22Rv1 (cell line): ENCODE measurements at regions not wholly inside any gene's neighbourhood (a gene's known extent, or its start where the extent isn't known, plus 50 kb on each side); places are given as distances from the start of the nearest gene placed in this dataset.

Source experiments
- H3K27ac ChIP-seq: fragments of 450-650 bp; 2 replicates; pipeline ENCODE4 v1.5.1; 2017
- ZFX ChIP-seq: fragments of 450-650 bp; IDR thresholded peaks from 2 replicates; pipeline ENCODE4 v1.6.1; 2017; ENCODE audit warnings: antibody characterized with exemption, borderline replicate concordance
- TF ChIP-seq, protein P1 (sequence below): fragments of 450-650 bp; IDR thresholded peaks from 2 replicates; pipeline ENCODE4 v1.5.1; 2017; ENCODE audit warnings: mild to moderate bottlenecking

GRCh38 chr12:24083838-24084237, 134.4 kb upstream of the SOX5 start:
- H3K27ac ChIP-seq: no peak overlapping the region
- TF ChIP-seq, protein P1, sequence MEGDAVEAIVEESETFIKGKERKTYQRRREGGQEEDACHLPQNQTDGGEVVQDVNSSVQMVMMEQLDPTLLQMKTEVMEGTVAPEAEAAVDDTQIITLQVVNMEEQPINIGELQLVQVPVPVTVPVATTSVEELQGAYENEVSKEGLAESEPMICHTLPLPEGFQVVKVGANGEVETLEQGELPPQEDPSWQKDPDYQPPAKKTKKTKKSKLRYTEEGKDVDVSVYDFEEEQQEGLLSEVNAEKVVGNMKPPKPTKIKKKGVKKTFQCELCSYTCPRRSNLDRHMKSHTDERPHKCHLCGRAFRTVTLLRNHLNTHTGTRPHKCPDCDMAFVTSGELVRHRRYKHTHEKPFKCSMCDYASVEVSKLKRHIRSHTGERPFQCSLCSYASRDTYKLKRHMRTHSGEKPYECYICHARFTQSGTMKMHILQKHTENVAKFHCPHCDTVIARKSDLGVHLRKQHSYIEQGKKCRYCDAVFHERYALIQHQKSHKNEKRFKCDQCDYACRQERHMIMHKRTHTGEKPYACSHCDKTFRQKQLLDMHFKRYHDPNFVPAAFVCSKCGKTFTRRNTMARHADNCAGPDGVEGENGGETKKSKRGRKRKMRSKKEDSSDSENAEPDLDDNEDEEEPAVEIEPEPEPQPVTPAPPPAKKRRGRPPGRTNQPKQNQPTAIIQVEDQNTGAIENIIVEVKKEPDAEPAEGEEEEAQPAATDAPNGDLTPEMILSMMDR: no peak
- TF ChIP-seq ZFX: no peak

- TF ChIP-seq ZFX: no peak
- TF ChIP-seq, protein P1: no peak
- H3K27ac ChIP-seq: no peak overlapping the region
Measured at GRCh38 chr12:24081606-24082005, 132.1 kb upstream of the SOX5 start.

- H3K27ac ChIP-seq: no peak overlapping the region
- TF ChIP-seq, protein P1: no peak
- no peak for TF ChIP-seq ZFX
Measured at GRCh38 chr12:24081092-24081529, 131.6 kb upstream of the SOX5 start.

DNA sequence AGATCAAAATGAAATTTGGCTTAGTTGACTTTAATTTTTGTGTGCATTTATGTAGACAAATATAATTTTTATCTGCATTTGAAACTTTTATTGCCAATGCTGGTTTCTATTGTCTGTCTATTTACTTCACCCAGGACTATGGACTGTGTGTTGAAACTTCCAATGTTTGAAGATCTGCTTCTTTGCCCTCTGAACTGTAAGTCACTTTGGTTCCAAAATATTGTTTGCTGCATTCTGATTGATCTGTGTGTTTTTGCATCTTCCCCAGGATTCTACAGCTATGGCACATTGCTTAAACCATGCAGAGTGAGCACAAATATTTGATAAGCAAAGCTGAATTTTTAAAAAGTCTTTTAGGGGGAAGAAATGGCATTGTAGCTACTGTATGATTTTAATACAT, 131.0 kb upstream of the SOX5 start:
- TF ChIP-seq, protein P1: no peak
- TF ChIP-seq ZFX: no peak
- no peak overlapping the region for H3K27ac ChIP-seq

GRCh38 chr12:24079083-24079482, 129.6 kb upstream of the SOX5 start:
- H3K27ac ChIP-seq: no peak overlapping the region
- TF ChIP-seq, protein P1: no peak
- no peak for TF ChIP-seq ZFX

DNA sequence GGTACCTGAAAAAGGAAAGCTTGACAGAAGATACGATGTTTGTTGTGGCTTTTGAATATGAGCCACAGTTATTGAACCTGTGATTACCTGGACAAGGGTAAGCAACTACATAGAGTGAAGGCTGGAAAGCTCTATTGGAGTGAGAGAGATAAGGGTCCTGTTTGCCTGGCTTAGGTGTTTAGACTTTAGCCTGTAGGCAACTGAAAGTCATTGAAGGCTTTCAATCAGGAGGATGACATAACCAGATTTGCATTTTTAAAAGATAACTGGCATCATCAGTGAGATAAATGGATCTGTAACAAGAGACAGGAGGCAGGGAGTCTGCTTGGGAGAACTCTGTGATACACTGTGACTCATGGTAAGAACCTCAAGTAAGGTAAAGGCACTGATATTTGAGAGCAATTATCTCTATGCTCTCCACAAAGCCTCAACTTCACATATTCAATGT, 128.9 kb upstream of the SOX5 start:
- no peak overlapping the region for H3K27ac ChIP-seq
- TF ChIP-seq, protein P1: no peak
- TF ChIP-seq ZFX: no peak

- no peak for TF ChIP-seq ZFX
- TF ChIP-seq, protein P1: no peak
- no peak overlapping the region for H3K27ac ChIP-seq
Measured at GRCh38 chr12:24077161-24077560, 127.7 kb upstream of the SOX5 start.
